ENCODE measurements at regions not wholly inside any gene's neighbourhood (a gene's known extent, or its start where the extent isn't known, plus 50 kb on each side); places are given as distances from the start of the nearest gene placed in this dataset.

GRCh38 chr2:180258041-180258537, 251.0 kb upstream of the CWC22 start:
- Histone ChIP-seq H3K4me2 (ENCODE audit: low read depth, low read length) (no peak overlapping the region), H3K9ac (ENCODE audit: low read depth, low read length) (no peak overlapping the region), H3K56ac (ENCODE audit: extremely low read depth, insufficient read depth, low read length) (no peak overlapping the region), H3K4ac (ENCODE audit: low read depth, low read length) (no peak overlapping the region), H4K91ac (ENCODE audit: insufficient read depth, low read depth, low read length) (no peak overlapping the region), H3K14ac (replicated peaks; ENCODE audit: low read depth, low read length) (no peak overlapping the region), H3K27ac (ENCODE audit: insufficient read depth, low read length) (no peak overlapping the region), H2BK15ac (ENCODE audit: low read depth, low read length) (no peak overlapping the region), H2AFZ (replicated peaks; ENCODE audit: low read length, poor library complexity) (no peak overlapping the region), H2AK5ac (ENCODE audit: low read depth, low read length) (no peak overlapping the region), H3K4me3 (ENCODE audit: insufficient read depth, low read depth, low read length) (no peak overlapping the region), H3K79me1 (ENCODE audit: low read depth in 1 of 2, low read length in 2 of 2) (no peaks in the 10 kb centered on the region), H3K9me3 (ENCODE audit: control insufficient read depth, insufficient read depth, low read length) (no peaks in the 10 kb centered on the region), H2BK20ac (ENCODE audit: low read depth, low read length) (no peak overlapping the region), H3K9me1 (ENCODE audit: insufficient read depth, low read length) (no peaks in the 10 kb centered on the region), H3K36me3 (ENCODE audit: control insufficient read depth, insufficient read depth, low read length) (no peaks in the 10 kb centered on the region), H2BK5ac (ENCODE audit: low read depth, low read length, poor library complexity, severe bottlenecking) (no peak overlapping the region), H2AK9ac (replicated peaks; ENCODE audit: low read depth, low read length, poor library complexity) (no peak overlapping the region), H3K4me1 (ENCODE audit: control insufficient read depth, insufficient read depth, low read length) (no peaks in the 10 kb centered on the region), H3K27me3 (ENCODE audit: control insufficient read depth, insufficient read depth, low read length) (no peaks in the 10 kb centered on the region), H3K23ac (ENCODE audit: low read depth, low read length) (no peak overlapping the region), H4K8ac (ENCODE audit: low read depth in 2 of 2, low read length in 2 of 2) (no peak overlapping the region), H2BK120ac (ENCODE audit: low read depth, low read length) (no peak overlapping the region), H4K20me1 (ENCODE audit: insufficient read depth, low read length) (no peaks in the 10 kb centered on the region), H3K18ac (ENCODE audit: low read depth, low read length) (no peak overlapping the region), H4K5ac (ENCODE audit: low read depth, low read length) (no peak overlapping the region)
- DNase-seq (no peak), ATAC-seq (ENCODE audit: low read depth) (no peak)
- in situ Hi-C loops (cut with MboI; ENCODE audit: low sequenced_read_pairs), result no loop called here
- CTCF ChIA-PET, result no interaction called here
- dilution Hi-C loops (cut with HindIII; ENCODE audit: low sequenced_read_pairs, unreplicated experiment), result no loop called here
- POLR2A ChIA-PET (ENCODE audit: unreplicated experiment), result no interaction called here
- TF ChIP-seq SMC3 (IDR thresholded peaks at IDR 0.05; ENCODE audit: low read depth, low read length), result no peak
- no peak for TF ChIP-seq FOS (IDR thresholded peaks at IDR 0.05; ENCODE audit: low read depth, low read length)
- TF ChIP-seq ELK1 (IDR thresholded peaks at IDR 0.05; ENCODE audit: borderline replicate concordance, low read depth, low read length), result no peak
- no peak for TF ChIP-seq NFE2L2 (IDR thresholded peaks at IDR 0.05; ENCODE audit: low read depth, low read length)
- no peak for TF ChIP-seq CEBPB (IDR thresholded peaks at IDR 0.05; ENCODE audit: low read depth, low read length)
- no peak for TF ChIP-seq BHLHE40 (IDR thresholded peaks at IDR 0.05; ENCODE audit: low read depth, low read length)
- TF ChIP-seq RFX5 (IDR thresholded peaks at IDR 0.05; ENCODE audit: low read depth, low read length), result no peak
- TF ChIP-seq POLR2A (IDR thresholded peaks at IDR 0.05; ENCODE audit: low read depth, low read length), result no peak
- no peak for TF ChIP-seq MAZ (IDR thresholded peaks at IDR 0.05; ENCODE audit: borderline replicate concordance, low read depth, low read length)
- BruUV-seq (replicated peaks), result no TSS peak
- intact Hi-C loops (cut with micrococcal nuclease), result no loop called here
